Erythroblast (primary cell): ENCODE measurements at regions not wholly inside any gene's neighbourhood (a gene's known extent, or its start where the extent isn't known, plus 50 kb on each side); places are given as distances from the start of the nearest gene placed in this dataset.

Source experiments
- GATA1 ChIP-seq: IDR thresholded peaks from 2 replicates; pipeline ENCODE4 v1.6.1; 2011; ENCODE audit warnings: low read depth, mild to moderate bottlenecking, control low read depth, low read length, moderate library complexity
- POLR2A ChIP-seq: IDR thresholded peaks from 2 replicates; pipeline ENCODE4 v1.6.1; 2011; ENCODE audit warnings: mild to moderate bottlenecking, low read length

GRCh38 chr4:131411393-131411792, 1737.7 kb upstream of the PCDH10 start:
- TF ChIP-seq POLR2A: no peak
- no peak for TF ChIP-seq GATA1
